SIG-M5 (cell line): ENCODE measurements at regions not wholly inside any gene's neighbourhood (a gene's known extent, or its start where the extent isn't known, plus 50 kb on each side); places are given as distances from the start of the nearest gene placed in this dataset.

Source experiments
- DNase-seq: peaks from one replicate; lab custom pipeline; 2025; lab: John Stamatoyannopoulos, UW

DNA sequence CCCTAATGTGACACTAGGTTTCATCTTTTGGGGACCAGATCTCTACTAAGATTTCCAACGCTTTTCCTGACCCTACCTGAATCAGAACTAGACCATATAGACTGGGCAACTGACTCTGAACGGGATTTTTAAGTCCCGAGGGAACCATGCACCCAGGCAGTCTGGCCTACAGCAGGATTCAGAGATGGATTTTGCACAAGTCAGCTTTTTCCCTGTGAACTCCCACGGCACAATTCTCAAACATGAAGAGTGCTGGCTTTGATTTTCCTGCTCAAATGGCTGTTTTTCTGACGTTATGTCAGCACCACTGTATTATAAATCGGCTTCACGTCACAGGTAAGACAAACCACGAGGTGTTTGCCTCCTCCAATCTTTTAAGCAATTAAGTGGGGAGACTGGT is 409.1 kb downstream of the TCERG1L start:
- DNase-seq, result no peak

DNA sequence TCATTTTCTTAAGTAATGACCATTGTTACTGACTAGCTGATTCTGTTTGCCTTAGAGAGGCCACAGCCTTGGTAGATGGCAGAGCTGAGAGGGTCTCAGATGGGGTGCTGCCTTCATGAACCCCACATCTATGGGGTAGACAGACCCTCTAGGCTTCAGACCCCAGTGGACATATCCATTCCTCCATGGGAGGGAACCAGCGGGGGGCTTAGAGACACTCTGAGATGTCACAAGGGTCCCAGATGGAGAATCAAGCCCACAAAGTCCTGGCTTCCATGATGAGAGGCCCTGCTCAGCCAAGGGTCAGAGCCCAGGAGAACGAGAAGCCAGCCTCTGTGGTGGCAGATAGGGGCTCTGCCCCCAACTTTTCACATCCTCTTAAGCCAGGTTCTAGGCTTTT is 408.6 kb downstream of the TCERG1L start:
- no peak for DNase-seq

DNA sequence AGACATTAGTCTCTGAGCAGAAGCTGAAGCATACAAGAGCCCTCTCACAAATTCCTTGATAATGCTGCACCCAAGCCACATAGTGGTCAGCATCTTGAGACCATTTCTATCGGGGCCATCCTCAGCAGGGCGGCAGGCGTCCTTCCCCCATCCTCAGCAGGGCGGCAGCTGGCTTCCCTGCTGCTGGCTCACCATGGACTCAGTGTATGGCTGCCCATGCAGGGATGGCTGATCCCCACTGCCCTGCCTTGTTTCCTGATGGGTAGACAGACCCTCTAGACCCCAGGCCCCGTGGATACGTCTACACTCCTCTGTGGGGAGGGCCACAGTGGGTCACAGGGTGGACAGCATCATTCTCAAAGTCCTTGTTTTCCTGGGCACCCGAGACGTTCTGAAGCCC is 406.8 kb downstream of the TCERG1L start:
- DNase-seq, result no peak

DNA sequence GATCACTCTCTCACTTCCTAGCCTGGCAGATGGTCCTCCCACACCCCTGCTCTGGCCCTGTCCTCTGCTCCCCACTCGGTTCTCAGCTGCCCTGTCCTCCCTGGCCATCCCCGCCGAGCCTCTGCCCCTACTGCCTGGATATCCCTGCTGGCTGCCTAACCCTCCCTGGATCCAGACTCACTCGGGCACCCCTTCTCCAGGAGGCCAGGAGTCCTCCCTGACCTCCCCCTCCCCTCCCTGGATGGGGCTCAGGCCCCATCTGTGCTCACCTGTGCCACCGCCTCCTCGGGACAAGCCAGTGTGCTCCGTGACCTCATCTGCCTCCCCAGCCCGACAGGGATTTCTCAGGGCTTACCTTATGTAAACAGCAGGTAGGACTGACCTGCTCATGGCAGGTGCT is 406.1 kb downstream of the TCERG1L start:
- no peak for DNase-seq

DNA sequence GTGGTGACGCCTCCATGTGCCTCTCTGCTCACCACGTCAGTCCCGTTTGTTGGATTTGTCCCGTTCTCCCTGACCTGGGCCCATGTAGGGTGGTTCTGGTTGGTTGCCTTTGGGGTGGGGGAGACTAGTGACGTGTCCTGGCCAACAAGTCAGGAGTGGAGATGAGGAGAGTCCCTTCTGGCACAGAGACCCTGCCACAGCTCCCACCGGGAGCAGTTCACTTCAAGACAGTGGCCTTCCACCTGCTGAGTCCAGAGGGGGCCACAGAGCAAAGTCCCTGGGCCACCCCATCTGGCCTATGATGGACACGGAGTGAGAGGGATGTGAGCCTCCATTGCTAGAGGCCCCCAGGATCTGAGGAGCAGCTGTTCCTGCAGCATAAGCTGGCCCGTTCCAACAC is 405.6 kb downstream of the TCERG1L start:
- DNase-seq, result no peak

DNA sequence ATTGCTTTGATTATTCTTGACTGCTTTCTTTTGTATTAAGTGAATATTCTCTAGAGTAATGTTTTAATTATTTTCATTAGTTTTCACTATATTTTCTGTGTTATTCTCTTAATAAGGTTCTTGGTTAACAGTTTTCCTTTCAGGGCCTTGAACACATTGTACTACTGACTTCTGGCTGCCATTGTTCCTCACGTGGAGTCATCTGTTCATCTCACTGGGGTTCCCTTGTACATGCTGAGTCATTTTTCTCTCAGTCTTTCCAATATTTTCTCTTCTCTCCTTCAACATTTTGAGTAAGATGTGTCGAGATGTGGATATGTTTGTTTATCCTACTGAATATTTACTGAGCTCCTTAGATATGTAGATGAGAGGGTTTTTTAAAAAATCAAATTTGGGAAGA is 400.7 kb downstream of the TCERG1L start:
- no peak for DNase-seq

DNA sequence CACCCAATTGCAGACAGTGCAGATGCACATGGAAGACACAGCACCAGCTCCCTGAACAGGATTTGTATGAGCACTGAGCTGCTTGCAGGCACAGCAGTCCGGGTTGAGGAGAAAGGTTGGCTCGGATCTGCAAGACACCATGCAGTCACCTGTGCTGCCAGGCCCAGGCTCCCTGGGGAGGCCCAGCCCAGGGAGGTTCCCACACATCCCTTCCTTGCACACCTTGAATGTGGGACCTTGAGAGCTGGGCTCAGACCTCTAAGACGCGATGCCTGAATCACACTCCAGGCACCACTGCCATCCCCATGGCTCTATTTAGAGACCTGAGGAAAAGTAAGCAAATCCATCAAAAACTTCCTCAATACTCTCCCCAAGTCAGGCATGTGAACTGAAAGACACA is 397.7 kb downstream of the TCERG1L start:
- no peak for DNase-seq

DNA sequence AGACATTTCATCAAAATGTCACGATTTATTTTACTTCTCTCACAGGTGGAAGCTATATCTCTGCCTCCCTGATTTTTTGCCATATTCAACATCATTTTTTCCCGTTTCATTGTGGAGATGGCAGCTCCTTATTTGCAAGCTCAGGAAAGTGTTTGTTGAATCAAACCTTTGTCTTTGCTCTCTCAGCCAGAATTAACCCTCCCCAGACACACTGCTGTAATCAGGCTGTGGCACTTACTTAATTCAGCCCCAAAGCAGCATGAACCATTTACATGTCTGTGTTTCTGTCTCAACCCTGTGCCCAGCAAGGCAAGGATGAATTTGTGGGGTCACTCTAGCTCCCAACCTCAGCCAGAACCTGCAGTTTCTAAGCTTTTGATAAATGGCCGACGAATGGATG is 397.2 kb downstream of the TCERG1L start:
- no peak for DNase-seq

DNA sequence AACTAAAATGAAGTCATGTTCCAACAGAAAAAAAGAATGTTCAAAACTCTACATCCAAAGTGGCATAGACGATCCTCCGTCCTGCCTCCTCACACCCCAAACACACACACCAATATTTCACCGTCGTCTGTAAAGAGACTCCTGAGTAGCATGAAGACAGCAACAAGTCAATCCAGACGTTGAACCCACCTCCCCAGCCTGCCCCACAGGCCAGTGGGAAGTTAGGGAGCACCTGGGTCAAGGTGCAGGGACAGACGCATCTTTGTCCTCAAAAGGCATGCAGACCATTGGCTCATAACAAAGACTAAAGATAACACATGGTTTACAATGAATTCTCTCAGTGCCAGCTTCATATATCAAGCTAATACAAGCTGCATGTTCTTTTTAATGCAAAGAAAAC is 396.5 kb downstream of the TCERG1L start:
- no peak for DNase-seq

DNA sequence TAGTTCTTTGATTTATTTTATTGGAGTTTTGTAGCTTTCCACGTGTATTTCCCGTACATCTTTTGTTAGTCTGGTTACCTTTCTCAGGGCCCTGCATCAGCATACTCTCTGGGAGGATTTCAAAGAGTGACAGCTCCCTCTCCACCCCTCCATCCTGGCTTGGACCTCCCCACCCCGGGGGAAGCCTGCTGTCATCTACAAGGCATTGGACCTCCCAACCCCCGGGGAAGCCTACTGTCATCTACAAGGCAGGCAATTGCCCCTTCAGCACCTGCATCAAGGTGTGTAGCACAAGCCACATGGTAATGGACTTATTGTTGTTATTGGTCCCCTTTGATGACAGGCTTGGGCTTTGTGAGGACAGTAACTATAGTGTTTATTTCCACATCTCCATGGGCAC is 390.1 kb downstream of the TCERG1L start:
- DNase-seq, result no peak

DNA sequence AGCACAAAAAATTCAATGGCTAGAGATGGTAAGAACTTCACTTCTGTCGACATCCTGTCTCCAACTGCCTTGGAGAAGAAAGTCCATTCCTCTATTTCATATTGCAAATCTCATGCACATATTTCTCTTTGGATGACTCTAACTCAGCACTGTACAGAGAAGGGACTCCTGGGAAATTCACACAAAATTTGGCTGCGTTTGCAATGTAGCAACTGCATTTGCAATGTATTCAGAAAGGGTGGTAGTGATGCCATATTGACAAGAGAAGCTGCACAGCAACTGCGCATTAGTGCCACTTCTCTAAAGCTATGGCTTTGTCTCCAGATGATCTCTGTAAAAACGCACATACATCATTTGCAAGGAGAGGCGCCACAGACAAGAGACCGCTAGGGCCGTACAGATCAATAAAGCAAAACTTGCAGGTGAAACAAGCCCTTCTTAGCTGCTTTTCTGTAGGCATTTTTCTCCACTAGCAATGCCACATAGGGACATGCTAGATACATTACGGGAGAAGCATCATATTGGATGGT is 389.5 kb downstream of the TCERG1L start:
- DNase-seq, result no peak

DNA sequence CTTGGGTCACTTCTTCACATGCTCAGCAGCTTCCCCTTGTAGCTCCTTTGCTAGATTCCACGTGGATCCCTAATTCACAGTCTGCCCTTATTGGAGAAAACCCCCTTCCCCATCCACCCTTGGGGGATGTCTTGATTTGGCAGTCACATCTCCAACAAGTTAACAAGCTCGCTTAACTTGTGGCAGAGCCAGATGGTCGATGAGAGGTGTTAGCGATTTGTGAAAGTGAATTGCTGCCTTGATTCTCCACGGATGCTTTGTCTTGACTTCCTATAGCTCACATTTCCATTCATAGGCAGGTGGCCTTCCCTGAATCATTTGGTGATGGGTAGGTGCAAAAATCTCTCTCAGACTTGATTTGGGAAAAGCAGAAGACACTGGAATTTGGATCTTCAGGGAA is 387.9 kb downstream of the TCERG1L start:
- DNase-seq, result no peak

DNA sequence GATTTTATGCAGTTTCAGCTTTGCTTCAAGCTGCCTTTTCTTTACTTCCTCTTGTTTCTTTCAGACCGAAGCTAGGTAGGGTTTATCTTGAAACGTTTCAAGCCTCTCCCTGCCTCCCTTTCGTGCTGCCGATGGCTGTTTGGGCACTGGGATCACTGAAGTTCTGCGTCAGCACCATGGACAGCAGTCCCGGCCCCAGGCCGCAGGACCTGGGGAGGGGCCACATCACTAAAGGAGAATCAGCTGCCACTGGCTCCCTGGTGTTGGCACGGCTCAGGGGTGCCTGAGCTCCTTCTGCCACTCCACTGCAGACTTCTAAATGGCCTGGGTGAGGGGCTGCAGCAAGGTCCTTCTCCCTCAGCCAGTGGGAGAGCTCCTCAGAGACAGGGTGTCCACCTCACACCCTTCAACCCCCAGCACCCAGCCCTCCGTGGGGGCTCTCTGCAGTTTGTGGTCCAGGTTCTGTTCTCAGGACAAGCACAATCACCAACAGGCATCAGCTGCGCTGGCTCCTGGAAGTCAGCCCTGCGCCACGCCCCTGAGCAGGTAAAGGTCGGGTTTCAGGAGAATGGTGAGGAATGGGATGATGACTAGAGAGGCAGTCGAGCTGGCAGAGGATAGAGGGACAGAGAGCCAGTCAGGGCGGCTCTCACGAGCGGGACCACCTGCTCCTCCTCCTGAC is 387.2 kb downstream of the TCERG1L start:
- no peak for DNase-seq

DNA sequence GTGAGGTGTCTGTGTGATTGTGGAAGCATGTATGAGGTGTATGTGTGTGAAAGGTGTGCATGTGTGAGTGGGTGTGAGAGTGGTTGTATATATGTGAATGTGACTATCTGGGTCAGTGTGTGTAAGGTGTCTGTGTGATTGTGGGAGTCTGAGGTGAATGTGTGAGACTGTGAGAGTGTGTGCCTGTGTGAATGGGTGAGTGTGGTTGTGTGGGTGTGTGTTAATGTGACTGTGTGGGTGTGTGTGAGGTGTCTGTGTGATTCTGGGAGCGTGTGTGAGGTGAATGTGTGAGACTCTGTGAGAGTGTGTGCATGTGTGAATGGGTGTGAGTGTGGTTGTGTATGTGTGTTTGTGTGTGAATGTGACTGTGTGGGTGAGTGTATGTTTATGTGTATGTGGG is 385.1 kb downstream of the TCERG1L start:
- DNase-seq, result no peak

DNA sequence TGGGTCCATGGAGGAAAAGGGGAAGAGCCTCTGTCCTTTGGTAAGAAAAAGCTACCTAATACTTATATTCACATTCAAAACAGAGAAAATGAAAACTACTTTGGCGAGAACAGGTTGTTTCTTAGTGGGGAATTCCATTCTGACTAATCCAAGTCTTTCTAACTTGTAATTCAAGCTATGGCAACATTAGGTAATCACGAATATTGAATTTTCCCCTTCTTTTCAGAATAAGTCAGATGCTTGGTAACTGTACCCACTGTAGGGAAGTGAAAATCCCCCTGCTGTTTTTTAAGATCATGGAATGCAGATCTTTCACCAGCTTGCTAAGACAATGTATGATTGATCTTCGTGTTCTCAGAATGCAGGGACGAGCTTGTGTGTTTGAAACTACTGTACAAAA is 384.4 kb downstream of the TCERG1L start:
- DNase-seq, result no peak

DNA sequence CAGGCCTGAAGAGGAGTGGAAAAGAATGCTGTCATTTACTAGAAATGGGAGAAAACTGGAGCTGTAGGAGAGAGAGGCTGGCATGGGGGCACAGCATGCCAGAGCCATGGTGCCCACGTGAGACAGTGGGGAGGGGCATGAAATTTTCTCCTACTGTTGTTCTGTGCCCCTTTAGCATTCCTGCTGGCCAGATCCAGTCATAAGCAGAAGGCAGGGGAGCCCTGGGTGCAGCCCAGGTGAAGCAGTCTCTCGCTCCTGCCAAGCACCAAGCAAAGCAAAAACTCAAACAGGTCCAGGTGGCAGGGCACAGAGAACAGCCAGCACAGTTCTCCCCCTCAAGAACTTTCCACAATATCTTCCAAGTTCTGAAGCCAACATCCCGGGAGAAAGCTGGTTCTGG is 383.2 kb downstream of the TCERG1L start:
- DNase-seq, result no peak

DNA sequence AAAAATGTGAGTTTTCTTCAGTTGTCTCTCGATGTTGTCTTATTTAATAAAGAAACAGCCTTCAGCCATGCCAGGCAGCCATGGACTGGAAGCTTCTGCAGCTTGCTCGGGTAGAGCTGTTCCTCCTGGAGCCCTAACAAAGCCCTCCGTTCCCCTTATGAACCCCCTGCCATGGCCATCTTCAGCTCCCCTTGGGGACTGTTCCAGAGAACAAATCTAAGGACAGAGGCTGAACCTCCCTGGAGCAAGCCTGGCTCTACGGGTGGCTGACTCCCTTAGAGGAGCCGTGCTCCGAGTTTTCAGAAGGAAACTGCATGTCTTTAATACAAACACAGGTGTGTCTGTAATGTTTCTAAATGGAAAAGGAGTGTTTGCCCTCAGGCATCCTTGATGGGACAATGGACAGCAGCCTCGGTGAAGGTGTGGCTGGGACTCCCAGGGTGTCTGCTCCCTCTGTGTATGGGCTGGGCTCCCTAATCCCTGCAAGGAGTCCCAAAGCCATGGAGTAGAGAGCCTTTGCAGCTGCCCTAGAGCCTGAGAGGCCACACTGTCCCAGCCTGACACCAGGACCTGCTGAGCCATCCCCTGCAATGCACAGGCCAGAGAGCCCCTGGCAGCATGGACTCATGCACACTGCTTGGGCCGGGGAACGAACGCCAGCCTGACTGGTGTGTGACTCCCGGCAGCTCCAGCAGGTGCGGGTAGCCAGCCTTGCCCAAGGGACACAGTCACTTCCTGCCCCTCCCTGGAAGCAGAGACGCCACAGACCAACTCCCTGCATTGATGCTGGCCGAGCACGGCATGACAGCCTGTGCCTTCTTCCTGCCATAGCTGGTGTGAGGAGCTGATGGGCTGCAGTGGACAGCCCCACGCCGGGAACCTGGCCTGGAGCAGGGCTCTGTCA is 381.8 kb downstream of the TCERG1L start:
- no peak for DNase-seq

DNA sequence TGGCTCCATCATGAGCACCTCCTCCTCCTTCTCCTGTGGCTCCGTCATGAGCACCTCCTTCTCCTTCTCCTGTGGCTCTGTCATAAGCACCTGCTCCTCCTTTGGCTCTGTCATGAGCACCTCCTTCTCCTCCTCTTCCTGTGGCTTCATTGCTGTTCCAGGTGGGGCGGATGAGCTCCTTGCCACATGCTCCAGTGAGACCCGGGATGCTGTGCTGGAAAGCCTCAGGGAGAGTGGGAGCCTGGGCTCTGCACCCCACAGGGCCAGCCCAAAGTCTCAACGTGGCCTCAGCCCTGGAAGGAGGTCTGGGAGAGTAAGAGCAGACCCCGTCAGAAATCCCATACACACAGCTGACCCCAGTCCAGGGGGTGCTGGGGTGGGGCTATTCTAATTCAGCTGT is 380.7 kb downstream of the TCERG1L start:
- DNase-seq, result no peak

DNA sequence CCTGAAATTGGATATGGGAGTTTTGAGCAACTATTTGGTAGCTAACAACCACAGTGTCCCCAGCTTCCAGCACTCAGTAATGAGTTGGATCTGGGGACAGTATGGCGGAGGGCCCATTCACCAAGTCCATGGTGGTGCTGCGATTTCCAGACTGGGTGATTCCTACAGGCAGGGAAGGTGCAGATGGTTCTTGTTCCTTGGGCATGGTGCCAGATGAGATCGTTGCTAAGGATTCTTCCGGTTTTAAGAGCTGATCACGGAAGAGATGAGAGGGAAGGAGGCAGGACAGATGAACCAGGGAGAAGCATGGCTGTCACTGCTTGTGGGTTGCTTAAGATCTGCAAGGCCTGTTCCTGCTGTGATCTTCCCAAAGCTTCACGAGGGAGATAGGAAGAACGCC is 380.3 kb downstream of the TCERG1L start:
- DNase-seq, result no peak

DNA sequence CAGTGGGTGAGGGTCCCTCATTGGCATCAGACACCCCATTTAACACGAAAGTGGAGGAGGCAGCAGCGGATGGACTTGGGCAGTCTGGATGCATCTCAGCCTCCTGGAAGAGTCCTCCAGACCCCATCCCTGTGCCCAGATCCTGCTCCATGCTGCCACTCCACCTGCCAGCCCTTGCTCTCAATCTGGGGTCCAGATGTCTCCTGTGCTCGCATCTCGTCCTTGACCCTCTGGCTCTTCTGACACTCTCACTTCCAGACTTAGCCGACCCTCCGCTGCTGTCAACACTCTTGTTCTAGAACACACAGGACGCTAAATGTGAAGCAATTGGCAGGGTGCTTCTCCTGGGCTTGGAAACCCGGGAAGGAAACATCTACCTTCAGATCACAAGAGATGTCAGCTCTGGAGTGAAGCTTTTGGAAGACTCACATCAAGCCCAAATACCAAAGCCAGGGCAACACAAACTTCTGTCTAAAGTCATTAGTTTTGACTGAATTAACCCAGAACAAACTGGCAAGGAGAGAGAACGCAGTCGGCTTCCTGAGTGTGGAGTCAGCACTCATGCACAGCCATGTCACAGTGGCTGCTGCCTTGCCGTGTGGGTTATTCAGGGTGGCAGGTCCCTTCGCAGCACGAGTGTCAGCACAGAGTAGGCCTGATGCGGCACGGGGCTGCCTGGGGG is 379.1 kb downstream of the TCERG1L start:
- no peak for DNase-seq

DNA sequence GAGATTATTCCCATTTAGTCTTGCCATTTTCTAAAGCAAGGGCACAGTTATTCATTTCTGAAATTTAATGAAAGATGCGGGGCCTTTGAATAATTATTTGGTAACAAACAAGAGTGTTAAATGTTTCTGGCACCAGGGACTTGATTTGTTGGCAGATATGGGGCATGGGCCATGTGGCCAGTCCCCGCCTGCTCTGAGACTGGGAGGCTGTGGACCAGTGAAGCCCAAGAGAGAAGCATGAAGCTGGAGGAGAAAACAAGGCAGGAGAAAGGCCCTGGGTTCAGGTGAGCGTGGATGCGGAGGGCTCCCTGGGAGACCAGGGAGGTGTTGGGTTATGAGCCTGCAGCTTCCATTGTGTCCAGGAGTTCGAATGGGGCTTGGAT is 378.5 kb downstream of the TCERG1L start:
- no peak for DNase-seq

DNA sequence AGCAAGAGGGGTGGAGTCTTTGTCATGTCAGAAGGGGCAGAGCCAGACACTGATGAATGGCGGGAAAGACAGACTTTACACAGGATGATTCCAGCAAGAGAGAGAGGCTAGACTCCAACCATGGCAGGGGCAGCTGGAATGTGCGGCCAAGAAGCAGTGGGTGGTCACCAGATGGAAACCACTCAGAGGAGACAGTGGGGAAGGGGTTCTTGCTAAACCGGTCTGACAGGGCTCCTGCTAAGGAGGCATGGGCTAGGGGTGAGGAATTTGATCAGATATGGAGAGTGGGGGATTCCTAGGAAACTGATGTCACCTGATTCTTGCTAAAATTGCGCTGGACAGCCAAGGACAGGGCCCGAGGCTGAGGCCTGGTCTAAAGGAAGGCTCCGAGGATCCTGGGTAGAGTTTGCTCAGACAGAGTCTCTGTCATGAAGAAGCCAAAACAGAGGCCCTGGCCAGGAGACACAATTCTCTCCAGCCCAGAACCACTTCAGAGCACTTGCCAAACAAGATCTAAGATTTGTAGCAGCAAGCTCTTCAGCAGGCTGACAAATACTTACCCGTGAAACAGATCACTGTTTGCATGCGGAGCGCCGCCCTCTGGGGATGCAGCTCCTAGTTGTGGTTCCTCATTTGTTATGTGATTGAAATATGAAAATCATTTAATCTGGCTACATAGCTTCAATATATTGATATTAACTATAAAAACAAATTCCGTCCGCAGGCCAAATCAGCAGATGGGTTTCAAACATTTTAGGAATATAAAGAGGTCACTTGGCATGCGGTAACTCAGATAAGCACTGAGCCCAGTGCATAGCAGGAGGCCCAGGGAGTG is 377.0 kb downstream of the TCERG1L start:
- DNase-seq, result no peak
